Naive thymus-derived CD4-positive, alpha-beta T cell (primary cell): ENCODE measurements at regions not wholly inside any gene's neighbourhood (a gene's known extent, or its start where the extent isn't known, plus 50 kb on each side); places are given as distances from the start of the nearest gene placed in this dataset.

Experiments
- ATAC-seq: fragments of 150-1000 bp; cut with Tn5 transposase; 2 replicates; pipeline ENCODE4 v1.10.0; 2021; ENCODE audit warnings: mild to moderate bottlenecking, moderate library complexity
- CTCF ChIA-PET: fragments of 350-600 bp; sonication (Branson Sonifier 250); formaldehyde crosslinking; loops from one replicate; lab custom pipeline; 2021; ENCODE audit warnings: antibody characterized with exemption; lab: Charles Lee
- POLR2A ChIA-PET: fragments of 350-600 bp; sonication (Branson Sonifier 250); formaldehyde crosslinking; loops from one replicate; lab custom pipeline; 2021; ENCODE audit warnings: antibody characterized with exemption, inconsistent platforms; lab: Charles Lee
- DNase-seq, 9 donors: peaks; one replicate each; pipeline versions ENCODE4 v3.0.0 to v3.0.0-alpha.2; 2020 to 2022; ENCODE audit warnings: mixed read lengths in 1 of 9
- H3K27ac ChIP-seq: one replicate; pipeline ENCODE4 v1.7.0; 2013; ENCODE audit warnings: mild to moderate bottlenecking, low read depth, low read length, moderate library complexity
- H3K27me3 ChIP-seq, 2 donors: one replicate each; pipeline ENCODE4 v1.7.0; 2013; ENCODE audit warnings: low read length in 2 of 2, mild to moderate bottlenecking in 2 of 2, moderate library complexity in 2 of 2; ENCODE audit not compliant: control insufficient read depth in 2 of 2, insufficient read depth in 2 of 2
- H3K36me3 ChIP-seq, 3 experiments: 1 replicate in 2 of 3; 2 replicates in 1 of 3; pipeline ENCODE4 v1.7.0; 2013; ENCODE audit warnings: low read length in 3 of 3, mild to moderate bottlenecking in 3 of 3, moderate library complexity in 1 of 3; ENCODE audit not compliant: insufficient read depth in 3 of 3, control insufficient read depth in 2 of 3
- H3K4me1 ChIP-seq, 2 donors: one replicate each; pipeline ENCODE4 v1.7.0; 2013; ENCODE audit warnings: low read length in 2 of 2, mild to moderate bottlenecking in 2 of 2, moderate library complexity in 1 of 2; ENCODE audit not compliant: control insufficient read depth in 2 of 2, insufficient read depth in 2 of 2
- H3K4me3 ChIP-seq: 2 replicates; pipeline ENCODE4 v1.7.0; 2013; ENCODE audit warnings: mild to moderate bottlenecking, low read length
- H3K9me3 ChIP-seq, 3 experiments: 1 replicate in 2 of 3; 2 replicates in 1 of 3; pipeline ENCODE4 v1.7.0; 2013; ENCODE audit warnings: low read length in 3 of 3; ENCODE audit not compliant: control insufficient read depth in 2 of 3
- H3K27ac Mint-ChIP-seq, 9 donors: one replicate each; pipeline ENCODE4 v1.8.0; 2020 to 2022; ENCODE audit warnings: mixed read lengths in 9 of 9, mild to moderate bottlenecking in 8 of 9, moderate library complexity in 5 of 9, inconsistent platforms in 2 of 9
- H3K27me3 Mint-ChIP-seq, 5 donors: one replicate each; pipeline ENCODE4 v1.8.0; 2021 to 2022; ENCODE audit warnings: mixed read lengths in 5 of 5, mild to moderate bottlenecking in 1 of 5
- H3K36me3 Mint-ChIP-seq, 5 donors: one replicate each; pipeline ENCODE4 v1.8.0; 2020 to 2022; ENCODE audit warnings: mixed read lengths in 5 of 5, mild to moderate bottlenecking in 3 of 5, inconsistent platforms in 1 of 5
- H3K4me1 Mint-ChIP-seq, 7 donors: one replicate each; pipeline ENCODE4 v1.8.0; 2020 to 2022; ENCODE audit warnings: mixed read lengths in 7 of 7, mild to moderate bottlenecking in 3 of 7, inconsistent platforms in 1 of 7
- H3K4me3 Mint-ChIP-seq, 10 donors: one replicate each; pipeline ENCODE4 v1.8.0; 2020 to 2022; ENCODE audit warnings: mild to moderate bottlenecking in 10 of 10, mixed read lengths in 10 of 10, moderate library complexity in 6 of 10, inconsistent platforms in 2 of 10
- H3K9me3 Mint-ChIP-seq, 11 donors: one replicate each; pipeline ENCODE4 v1.8.0; 2020 to 2022; ENCODE audit warnings: mixed read lengths in 11 of 11, mild to moderate bottlenecking in 4 of 11, inconsistent platforms in 1 of 11, moderate library complexity in 1 of 11
- intact Hi-C, 2 donors: fragments of 100-400 bp; cut with micrococcal nuclease; formaldehyde crosslinking; loops; one replicate each; pipeline ENCODE4 v1.15.1; 2023

DNA sequence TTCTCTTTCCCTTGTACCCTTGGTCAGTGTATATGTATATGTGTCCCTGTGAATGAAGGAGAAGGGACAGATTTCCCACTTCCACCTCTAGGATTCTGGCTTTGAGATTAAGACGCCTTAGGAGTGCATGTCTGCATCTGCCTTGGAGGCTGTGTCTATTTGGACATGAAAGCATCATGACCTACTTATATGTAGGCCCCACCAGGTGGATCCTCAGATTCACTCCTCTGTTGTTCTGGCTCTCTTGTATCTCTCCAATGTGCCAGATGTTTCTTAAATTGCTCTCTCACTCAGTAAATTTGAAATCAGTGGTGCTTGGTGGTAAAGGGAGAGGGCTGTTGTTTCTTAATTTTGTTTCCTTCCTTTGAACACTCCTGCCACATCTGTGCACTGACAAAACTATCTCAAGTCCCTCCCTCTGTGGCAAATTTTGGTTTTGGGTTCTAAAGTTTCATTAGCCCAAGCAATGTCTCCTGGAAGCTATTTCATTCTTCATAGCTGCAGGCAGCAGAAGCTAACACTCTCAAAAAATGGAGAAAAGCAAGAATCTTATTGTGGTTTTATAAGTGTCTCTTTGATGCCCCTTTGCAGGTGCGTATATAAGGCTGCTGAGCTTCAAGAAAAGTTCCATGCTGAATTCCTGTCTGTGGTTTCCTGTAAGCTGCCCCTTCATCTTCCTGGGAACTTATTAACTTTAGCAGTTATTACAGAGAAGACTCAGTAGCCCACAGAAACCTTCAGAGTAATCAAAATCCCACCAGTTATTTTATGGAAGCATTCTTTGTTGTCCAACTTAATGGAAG is 179.7 kb upstream of the SETBP1 start:
- peak overlapping the region in 2 of 10 donors; percentile 2 to 10 for H3K4me3 Mint-ChIP-seq
- CTCF ChIA-PET = no interaction called here
- no peak overlapping the region for H3K27ac ChIP-seq

DNA sequence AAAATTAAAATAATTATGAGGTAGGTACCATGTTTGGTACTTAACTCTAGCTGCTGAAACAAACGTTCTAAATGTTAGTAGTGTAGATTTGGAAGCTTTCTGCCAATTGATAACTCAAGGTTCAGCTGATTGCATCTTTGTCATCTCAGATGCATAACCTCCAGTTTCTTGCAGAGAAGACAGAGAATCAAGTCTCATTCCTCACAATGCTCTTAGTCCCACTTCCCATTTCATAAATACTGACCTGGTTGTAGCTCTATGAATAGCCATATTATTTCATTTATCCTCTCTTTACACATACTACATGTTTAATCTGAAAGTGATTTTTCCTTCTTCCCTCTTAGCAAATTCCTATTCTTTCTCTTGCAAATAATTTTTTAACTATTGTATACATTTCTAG is 178.5 kb upstream of the SETBP1 start:
- DNase-seq (no peak), ATAC-seq (no peak)
- Mint-ChIP-seq H3K27me3 (no peaks in the 10 kb centered on the region), H3K9me3 (peaks cover 0 to 4% (median 0%) of the 10 kb centered on the region in 11 donors), H3K27ac (no peak overlapping the region), H3K36me3 (no peaks in the 10 kb centered on the region), H3K4me3 (no peak overlapping the region), H3K4me1 (peaks cover 0 to 41% (median 10%) of the 10 kb centered on the region in 7 donors)
- H3K36me3 ChIP-seq = no peaks in the 10 kb centered on the region
- intact Hi-C loops = no loop called here
- H3K27me3 ChIP-seq = no peaks in the 10 kb centered on the region
- no peaks in the 10 kb centered on the region for H3K4me1 ChIP-seq
- H3K4me3 ChIP-seq = no peak overlapping the region
- H3K27ac ChIP-seq = no peak overlapping the region
- ChIA-PET CTCF (no interaction called here), POLR2A (no interaction called here)
- no peaks in the 10 kb centered on the region for H3K9me3 ChIP-seq

More for the DNA sequence above, 179.7 kb upstream of the SETBP1 start:
- DNase-seq (no peak), ATAC-seq (no peak)
- no peak overlapping the region for H3K4me3 ChIP-seq
- H3K27me3 ChIP-seq = no peaks in the 10 kb centered on the region
- no peaks in the 10 kb centered on the region for H3K4me1 ChIP-seq
- H3K9me3 ChIP-seq = no peaks in the 10 kb centered on the region
- POLR2A ChIA-PET = no interaction called here
- no peaks in the 10 kb centered on the region for H3K36me3 ChIP-seq
- Mint-ChIP-seq H3K27me3 (no peaks in the 10 kb centered on the region), H3K27ac (peak overlapping the region in 1 of 9 donors; percentile 19), H3K9me3 (peaks cover 0 to 4% (median 0%) of the 10 kb centered on the region in 11 donors), H3K4me1 (peaks cover 0 to 32% (median 10%) of the 10 kb centered on the region in 7 donors), H3K36me3 (no peaks in the 10 kb centered on the region)
- intact Hi-C loops = no loop called here

DNA sequence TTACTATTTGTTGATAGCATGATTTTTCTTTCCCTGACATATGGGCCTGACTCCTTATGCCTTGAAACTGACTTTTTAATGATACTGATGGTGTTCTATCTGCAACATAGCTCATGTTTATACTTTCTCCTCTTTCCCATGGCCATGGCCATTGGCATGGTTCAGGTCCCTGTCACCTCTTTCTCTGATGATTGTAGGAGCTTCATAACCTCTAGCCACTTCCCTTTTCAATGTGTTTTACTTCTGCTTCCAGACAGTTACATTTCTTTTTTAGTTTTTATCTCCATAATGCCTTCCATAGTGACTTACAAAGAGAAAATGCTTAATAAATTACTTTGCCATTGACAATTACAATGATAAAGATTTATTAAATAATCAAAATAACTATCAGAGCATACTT is 177.9 kb upstream of the SETBP1 start:
- intact Hi-C loops = no loop called here
- H3K9me3 ChIP-seq = no peaks in the 10 kb centered on the region
- Mint-ChIP-seq H3K27ac (no peak overlapping the region), H3K4me3 (no peak overlapping the region), H3K36me3 (no peaks in the 10 kb centered on the region), H3K4me1 (peaks cover 0 to 41% (median 10%) of the 10 kb centered on the region in 7 donors), H3K27me3 (no peaks in the 10 kb centered on the region), H3K9me3 (peaks cover 0 to 4% (median 0%) of the 10 kb centered on the region in 11 donors)
- POLR2A ChIA-PET = no interaction called here
- H3K4me3 ChIP-seq = no peak overlapping the region
- ATAC-seq (peak; percentile 38), DNase-seq (no peak)
- CTCF ChIA-PET = no interaction called here
- H3K27me3 ChIP-seq = no peaks in the 10 kb centered on the region
- H3K36me3 ChIP-seq = no peaks in the 10 kb centered on the region
- no peaks in the 10 kb centered on the region for H3K4me1 ChIP-seq
- H3K27ac ChIP-seq = no peak overlapping the region

DNA sequence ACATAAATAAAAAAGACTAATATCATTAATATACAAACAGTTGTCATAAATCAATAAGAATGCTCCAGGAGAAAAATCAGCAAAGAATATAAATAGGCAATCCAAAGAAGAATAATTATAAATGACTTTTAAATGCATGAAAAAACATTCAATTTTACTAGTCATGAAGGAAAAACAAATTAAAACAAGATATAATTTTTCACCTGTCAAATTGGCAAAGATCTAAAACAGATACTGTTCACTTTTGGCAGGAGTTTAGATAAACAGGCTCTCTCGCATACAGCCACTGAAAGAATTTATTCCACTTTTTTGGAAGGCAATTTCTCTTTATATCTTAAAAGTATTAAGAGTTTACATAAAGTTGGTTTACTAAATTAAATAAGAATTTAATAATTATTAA is 176.8 kb upstream of the SETBP1 start:
- DNase-seq = no peak
- no peak for ATAC-seq
- Histone ChIP-seq H3K27me3 (no peaks in the 10 kb centered on the region), H3K27ac (no peak overlapping the region), H3K9me3 (no peaks in the 10 kb centered on the region), H3K4me1 (no peaks in the 10 kb centered on the region), H3K36me3 (no peaks in the 10 kb centered on the region), H3K4me3 (no peak overlapping the region)
- H3K27me3 Mint-ChIP-seq = no peaks in the 10 kb centered on the region
- no peak overlapping the region for H3K27ac Mint-ChIP-seq
- ChIA-PET CTCF (no interaction called here), POLR2A (no interaction called here)
- H3K4me1 Mint-ChIP-seq = peaks cover 0 to 37% (median 10%) of the 10 kb centered on the region in 7 donors
- H3K4me3 Mint-ChIP-seq = no peak overlapping the region
- intact Hi-C loops = no loop called here
- H3K9me3 Mint-ChIP-seq = peaks cover 0 to 4% (median 0%) of the 10 kb centered on the region in 11 donors
- H3K36me3 Mint-ChIP-seq = no peaks in the 10 kb centered on the region

DNA sequence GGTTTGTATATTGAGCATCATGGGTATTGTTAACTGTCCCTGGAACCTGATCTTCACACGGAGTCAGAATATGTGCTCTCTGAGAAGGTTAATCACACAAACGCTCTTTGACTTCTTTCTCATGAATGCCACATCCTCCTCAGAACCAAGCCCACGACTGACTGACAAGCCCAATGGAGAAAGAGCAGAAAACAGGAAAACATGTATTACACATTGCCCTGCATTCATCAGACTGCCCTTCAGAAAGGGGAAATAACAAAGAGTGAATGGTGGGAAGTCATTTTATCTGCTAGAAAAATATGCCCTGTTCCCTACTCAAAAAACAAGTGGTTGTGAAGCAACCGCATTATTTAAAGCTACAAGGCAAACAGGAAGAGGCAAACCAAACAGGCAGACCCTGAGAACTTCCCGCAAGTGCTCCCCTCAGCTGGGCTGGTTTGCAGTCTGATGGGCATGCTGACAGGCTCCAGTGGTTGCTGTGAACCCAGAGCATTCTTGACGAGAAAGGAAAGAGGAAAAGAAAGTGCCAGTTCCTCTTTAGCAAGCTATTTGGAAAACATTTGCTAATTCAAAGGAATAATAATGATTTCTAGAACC is 172.9 kb upstream of the SETBP1 start:
- Mint-ChIP-seq H3K27ac (no peak overlapping the region), H3K27me3 (no peaks in the 10 kb centered on the region), H3K4me3 (no peak overlapping the region), H3K4me1 (peaks cover 0 to 12% (median 1%) of the 10 kb centered on the region in 7 donors), H3K9me3 (peaks cover 0 to 2% (median 0%) of the 10 kb centered on the region in 11 donors), H3K36me3 (no peaks in the 10 kb centered on the region)
- H3K36me3 ChIP-seq = no peaks in the 10 kb centered on the region
- H3K4me3 ChIP-seq = no peak overlapping the region
- no peak overlapping the region for H3K27ac ChIP-seq
- H3K4me1 ChIP-seq = no peaks in the 10 kb centered on the region
- DNase-seq (peak in 3 of 9 donors; percentile 5 to 18 (median 6)), ATAC-seq (peak; percentile 85)
- intact Hi-C loops = no loop called here
- no peaks in the 10 kb centered on the region for H3K27me3 ChIP-seq
- ChIA-PET CTCF (no interaction called here), POLR2A (no interaction called here)
- no peaks in the 10 kb centered on the region for H3K9me3 ChIP-seq

DNA sequence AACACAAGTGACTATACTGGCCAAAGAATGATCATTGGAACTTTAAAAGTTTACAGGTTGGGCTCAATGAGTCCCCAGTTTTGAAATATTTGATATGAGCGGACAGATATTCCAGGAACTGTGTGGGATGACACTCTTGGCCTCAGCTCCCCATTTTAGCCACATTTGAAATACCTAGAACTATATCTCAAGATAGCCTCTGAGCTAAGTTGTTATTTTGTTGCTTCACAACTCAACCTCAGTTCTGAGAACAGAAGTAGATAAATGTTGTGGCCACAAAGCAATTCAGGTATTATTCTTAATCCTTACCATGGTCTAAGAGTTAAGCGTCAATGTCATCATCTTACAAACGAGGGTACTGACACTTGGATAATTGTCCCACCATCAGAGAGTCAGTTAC is 172.2 kb upstream of the SETBP1 start:
- no peaks in the 10 kb centered on the region for H3K36me3 ChIP-seq
- H3K27me3 ChIP-seq = no peaks in the 10 kb centered on the region
- ATAC-seq (peak; percentile 18), DNase-seq (no peak)
- ChIA-PET POLR2A (no interaction called here), CTCF (no interaction called here)
- no peaks in the 10 kb centered on the region for H3K36me3 Mint-ChIP-seq
- H3K4me3 Mint-ChIP-seq = no peak overlapping the region
- H3K27me3 Mint-ChIP-seq = no peaks in the 10 kb centered on the region
- H3K9me3 Mint-ChIP-seq = peaks cover 0 to 2% (median 0%) of the 10 kb centered on the region in 11 donors
- H3K27ac ChIP-seq = no peak overlapping the region
- H3K27ac Mint-ChIP-seq = no peak overlapping the region
- no peaks in the 10 kb centered on the region for H3K4me1 ChIP-seq
- H3K9me3 ChIP-seq = no peaks in the 10 kb centered on the region
- intact Hi-C loops = no loop called here
- peaks cover 0 to 12% (median 0%) of the 10 kb centered on the region in 7 donors for H3K4me1 Mint-ChIP-seq
- no peak overlapping the region for H3K4me3 ChIP-seq
